ENCODE measurements at regions not wholly inside any gene's neighbourhood (a gene's known extent, or its start where the extent isn't known, plus 50 kb on each side); places are given as distances from the start of the nearest gene placed in this dataset.

GRCh38 chr7:23959821-23960220 lies 249.8 kb downstream of the STK31 start:
- H3K36me3 ChIP-seq: no peaks in the 10 kb centered on the region
- H3K4me3 ChIP-seq: no peak overlapping the region
- H3K9me3 ChIP-seq: no peaks in the 10 kb centered on the region
- H3K27me3 ChIP-seq: no peaks in the 10 kb centered on the region
- TF ChIP-seq POLR2AphosphoS5 (IDR thresholded peaks at IDR 0.05) (no peak), POLR2A (IDR thresholded peaks at IDR 0.05) (no peak), CTCF (IDR thresholded peaks at IDR 0.05) (no peak)
- H3K4me1 ChIP-seq: no peaks in the 10 kb centered on the region
- H3K27ac ChIP-seq: no peak overlapping the region
- intact Hi-C loops (cut with DNase I; ENCODE audit: low total_unique reads): no loop called here
- no peak for DNase-seq (ENCODE audit: low spot score in 2 of 2)

- intact Hi-C loops (cut with DNase I; ENCODE audit: low total_unique reads): no loop called here
- TF ChIP-seq CTCF (IDR thresholded peaks at IDR 0.05) (no peak), POLR2A (IDR thresholded peaks at IDR 0.05) (no peak), POLR2AphosphoS5 (IDR thresholded peaks at IDR 0.05) (no peak)
These were observed 250.3 kb downstream of the STK31 start for GRCh38 chr7:23960361-23960760.

GRCh38 chr7:23963461-23964165 lies 253.6 kb downstream of the STK31 start:
- Histone ChIP-seq H3K27me3 (no peaks in the 10 kb centered on the region), H3K27ac (no peak overlapping the region), H3K4me1 (no peaks in the 10 kb centered on the region), H3K4me3 (no peak overlapping the region), H3K9me3 (no peaks in the 10 kb centered on the region), H3K36me3 (no peaks in the 10 kb centered on the region)
- intact Hi-C loops (cut with DNase I; ENCODE audit: low total_unique reads): no loop called here
- no peak for DNase-seq (ENCODE audit: low spot score in 2 of 2)
- TF ChIP-seq POLR2AphosphoS5 (IDR thresholded peaks at IDR 0.05) (no peak), POLR2A (IDR thresholded peaks at IDR 0.05) (no peak), CTCF (IDR thresholded peaks at IDR 0.05) (no peak)

More at GRCh38 chr7:23960361-23960760, 250.3 kb downstream of the STK31 start:
- Histone ChIP-seq H3K36me3 (no peaks in the 10 kb centered on the region), H3K27ac (no peak overlapping the region), H3K4me1 (no peaks in the 10 kb centered on the region), H3K27me3 (no peaks in the 10 kb centered on the region), H3K4me3 (no peak overlapping the region), H3K9me3 (no peaks in the 10 kb centered on the region)
- DNase-seq (ENCODE audit: low spot score in 2 of 2): no peak

- intact Hi-C loops (cut with DNase I; ENCODE audit: low total_unique reads): no loop called here
- H3K4me1 ChIP-seq: no peaks in the 10 kb centered on the region
These were observed 254.7 kb downstream of the STK31 start for GRCh38 chr7:23964715-23965114.

More at GRCh38 chr7:23964715-23965114, 254.7 kb downstream of the STK31 start:
- DNase-seq (ENCODE audit: low spot score in 2 of 2): no peak
- no peaks in the 10 kb centered on the region for H3K27me3 ChIP-seq
- no peaks in the 10 kb centered on the region for H3K36me3 ChIP-seq
- H3K27ac ChIP-seq: no peak overlapping the region
- TF ChIP-seq POLR2AphosphoS5 (IDR thresholded peaks at IDR 0.05) (no peak), CTCF (IDR thresholded peaks at IDR 0.05) (no peak), POLR2A (IDR thresholded peaks at IDR 0.05) (no peak)
- H3K9me3 ChIP-seq: no peaks in the 10 kb centered on the region
- H3K4me3 ChIP-seq: no peak overlapping the region
